Neural progenitor cell (in vitro differentiated cells): ENCODE measurements at regions not wholly inside any gene's neighbourhood (a gene's known extent, or its start where the extent isn't known, plus 50 kb on each side); places are given as distances from the start of the nearest gene placed in this dataset.
"Not testable (repeated sequence)": the region's sequence is repeated elsewhere in the genome, so short reads cannot be mapped to it uniquely, and the experiment has no call there.

Experiments used
- DNase-seq: peaks from one replicate; pipeline ENCODE4 v3.0.0-alpha.2; 2016; ENCODE audit warnings: low spot score
- H2AFZ ChIP-seq: fragments of 200-600 bp; sonication (generic); replicated peaks from 2 replicates; pipeline ENCODE4 v1.6.1; 2016; ENCODE audit warnings: antibody characterized with exemption
- H3F3A ChIP-seq: fragments of 200-600 bp; sonication (generic); 2 replicates; pipeline ENCODE4 v1.6.1; 2016; ENCODE audit warnings: antibody characterized with exemption, low read depth
- H3K27ac ChIP-seq: fragments of 200-600 bp; sonication (generic); 2 replicates; pipeline ENCODE4 v1.5.1; 2016; ENCODE audit warnings: mild to moderate bottlenecking
- H3K27me3 ChIP-seq: fragments of 200-600 bp; sonication (generic); 2 replicates; pipeline ENCODE4 v1.6.1; 2016; ENCODE audit warnings: mild to moderate bottlenecking, moderate library complexity
- H3K36me3 ChIP-seq: fragments of 200-600 bp; sonication (generic); 2 replicates; pipeline ENCODE4 v1.5.1; 2016
- H3K4me1 ChIP-seq: fragments of 200-600 bp; sonication (generic); 2 replicates; pipeline ENCODE4 v1.6.1; 2016; ENCODE audit warnings: mixed run types
- H3K4me2 ChIP-seq: fragments of 200-600 bp; sonication (generic); 2 replicates; pipeline ENCODE4 v1.6.1; 2016
- H3K4me3 ChIP-seq: fragments of 200-600 bp; sonication (generic); 2 replicates; pipeline ENCODE4 v1.5.1; 2016
- H3K79me2 ChIP-seq: fragments of 200-600 bp; sonication (generic); 2 replicates; pipeline ENCODE4 v1.6.1; 2016; ENCODE audit warnings: low read depth
- H3K9ac ChIP-seq: fragments of 200-600 bp; sonication (generic); 2 replicates; pipeline ENCODE4 v1.6.1; 2016
- H3K9me3 ChIP-seq: fragments of 200-600 bp; sonication (generic); 2 replicates; pipeline ENCODE4 v1.5.1; 2016; ENCODE audit warnings: low read depth
- H4K20me1 ChIP-seq: fragments of 200-600 bp; sonication (generic); 2 replicates; pipeline ENCODE4 v1.6.1; 2016; ENCODE audit warnings: low read depth
- H3K27ac Mint-ChIP-seq: 3 replicates; pipeline ENCODE4 v1.8.0; 2021; ENCODE audit warnings: mixed read lengths
- H3K27me3 Mint-ChIP-seq: 2 replicates; pipeline ENCODE4 v1.8.0; 2022; ENCODE audit warnings: low read depth, mild to moderate bottlenecking, inconsistent platforms, moderate library complexity, mixed read lengths; ENCODE audit not compliant: insufficient read depth
- H3K36me3 Mint-ChIP-seq: 3 replicates; pipeline ENCODE4 v1.8.0; 2021; ENCODE audit warnings: mixed read lengths
- H3K4me1 Mint-ChIP-seq: 3 replicates; pipeline ENCODE4 v1.8.0; 2021; ENCODE audit warnings: mixed read lengths
- H3K4me3 Mint-ChIP-seq: 3 replicates; pipeline ENCODE4 v1.8.0; 2021; ENCODE audit warnings: mild to moderate bottlenecking, moderate library complexity, mixed read lengths
- H3K9me3 Mint-ChIP-seq: 3 replicates; pipeline ENCODE4 v1.8.0; 2020; ENCODE audit warnings: mixed read lengths
- CTCF ChIP-seq: fragments of 200-600 bp; sonication (generic); IDR thresholded peaks from 2 replicates; pipeline ENCODE4 v1.5.1; 2017; ENCODE audit warnings: antibody characterized with exemption, mild to moderate bottlenecking
- EZH2 ChIP-seq: fragments of 200-600 bp; sonication (generic); IDR thresholded peaks from 2 replicates; pipeline ENCODE4 v1.6.1; 2017; ENCODE audit warnings: antibody characterized with exemption, mild to moderate bottlenecking, moderate library complexity
- EZH2phosphoT487 ChIP-seq: fragments of 200-600 bp; sonication (generic); IDR thresholded peaks from 2 replicates; pipeline ENCODE4 v1.6.1; 2017; ENCODE audit warnings: antibody characterized with exemption

- no peak overlapping the region for H3K9ac ChIP-seq
- H3K36me3 Mint-ChIP-seq: no peaks in the 10 kb centered on the region
- no peak overlapping the region for H2AFZ ChIP-seq
- H4K20me1 ChIP-seq: no peaks in the 10 kb centered on the region
- TF ChIP-seq EZH2phosphoT487 (no peak), CTCF (peak; percentile 36)
- peaks cover 2% of the 10 kb centered on the region for H3K4me1 Mint-ChIP-seq
- peaks cover 2% of the 10 kb centered on the region for H3K27me3 Mint-ChIP-seq
- no peaks in the 10 kb centered on the region for H3K9me3 Mint-ChIP-seq
- no peaks in the 10 kb centered on the region for H3K27me3 ChIP-seq
- H3K4me1 ChIP-seq: no peaks in the 10 kb centered on the region
- no peak overlapping the region for H3K27ac ChIP-seq
- H3F3A ChIP-seq: no peaks in the 10 kb centered on the region
- H3K36me3 ChIP-seq: no peaks in the 10 kb centered on the region
- DNase-seq: peak; percentile 32
- H3K4me3 ChIP-seq: no peak overlapping the region
- H3K27ac Mint-ChIP-seq: no peak overlapping the region
- H3K9me3 ChIP-seq: no peaks in the 10 kb centered on the region
- no peak overlapping the region for H3K4me2 ChIP-seq
- no peaks in the 10 kb centered on the region for H3K79me2 ChIP-seq
- no peak overlapping the region for H3K4me3 Mint-ChIP-seq
Observed at GRCh38 chr4:22607382-22607781, 85.4 kb upstream of the GBA3 start.

DNA sequence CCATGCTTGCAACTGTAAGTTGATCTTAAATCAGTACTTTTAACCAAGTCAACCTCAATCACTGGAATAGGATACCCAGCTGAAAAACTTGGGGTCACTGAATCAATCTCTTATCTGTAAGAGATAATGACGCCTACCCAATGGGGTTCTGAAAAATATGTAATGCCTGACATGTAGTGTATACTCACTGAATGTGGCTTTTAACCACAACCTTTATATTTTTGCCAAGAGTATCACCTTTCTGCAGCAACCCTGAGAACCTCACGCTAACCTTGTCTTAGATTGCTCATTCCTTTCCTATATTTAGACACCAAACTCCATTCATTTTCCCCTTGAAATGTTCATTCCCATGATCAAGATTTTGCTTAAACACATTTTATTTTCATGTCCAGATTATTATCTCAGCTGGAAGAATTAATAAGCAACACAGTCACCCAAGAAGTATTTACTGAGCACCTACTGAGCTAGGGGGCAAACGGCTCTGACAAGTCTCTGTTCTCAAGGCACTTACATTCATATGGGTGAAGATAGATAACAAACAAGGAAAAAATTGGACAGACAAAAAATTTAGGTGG, 82.7 kb upstream of the GBA3 start:
- not testable (repeated sequence) for H3K36me3 Mint-ChIP-seq, H3K27me3 ChIP-seq, H3K36me3 ChIP-seq, H3K4me2 ChIP-seq, H3K27ac Mint-ChIP-seq, H3K79me2 ChIP-seq, H2AFZ ChIP-seq, H3F3A ChIP-seq, H3K9me3 ChIP-seq, H3K4me3 Mint-ChIP-seq, H3K4me1 ChIP-seq, DNase-seq, H3K4me1 Mint-ChIP-seq, H3K9ac ChIP-seq, H3K9me3 Mint-ChIP-seq, H3K27ac ChIP-seq, H3K27me3 Mint-ChIP-seq, H3K4me3 ChIP-seq, H4K20me1 ChIP-seq

DNA sequence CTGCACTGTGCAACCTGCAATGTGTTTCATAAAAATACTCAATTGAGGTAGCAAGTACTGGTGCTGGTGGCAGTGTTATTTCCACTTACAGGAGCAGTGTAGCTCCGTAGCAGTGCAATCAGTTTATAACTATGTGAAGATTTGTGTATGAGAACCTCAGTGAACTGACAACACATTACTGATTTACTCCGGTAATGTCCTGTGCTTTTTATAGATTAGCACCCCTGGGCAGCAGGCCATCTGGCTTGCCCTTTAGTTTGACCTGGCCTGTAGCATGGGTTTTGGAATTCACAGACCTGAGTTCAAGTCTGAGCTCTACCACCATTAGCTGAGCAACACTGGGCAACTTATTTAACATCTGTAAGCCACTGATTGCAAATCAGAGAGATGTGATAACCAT, 78.6 kb upstream of the GBA3 start:
- Mint-ChIP-seq H3K27me3 (peaks cover 2% of the 10 kb centered on the region), H3K4me3 (no peak overlapping the region), H3K27ac (no peak overlapping the region), H3K4me1 (no peaks in the 10 kb centered on the region), H3K36me3 (no peaks in the 10 kb centered on the region), H3K9me3 (peaks cover 3% of the 10 kb centered on the region)
- Histone ChIP-seq H4K20me1 (no peaks in the 10 kb centered on the region), H3K9me3 (no peaks in the 10 kb centered on the region), H2AFZ (no peak overlapping the region), H3K36me3 (no peaks in the 10 kb centered on the region), H3K27ac (no peak overlapping the region), H3K79me2 (no peaks in the 10 kb centered on the region), H3K9ac (no peak overlapping the region), H3K4me1 (no peaks in the 10 kb centered on the region), H3F3A (no peaks in the 10 kb centered on the region), H3K27me3 (no peaks in the 10 kb centered on the region), H3K4me2 (no peak overlapping the region), H3K4me3 (no peak overlapping the region)
- no peak for DNase-seq
- TF ChIP-seq CTCF (no peak), EZH2 (no peak), EZH2phosphoT487 (no peak)

DNA sequence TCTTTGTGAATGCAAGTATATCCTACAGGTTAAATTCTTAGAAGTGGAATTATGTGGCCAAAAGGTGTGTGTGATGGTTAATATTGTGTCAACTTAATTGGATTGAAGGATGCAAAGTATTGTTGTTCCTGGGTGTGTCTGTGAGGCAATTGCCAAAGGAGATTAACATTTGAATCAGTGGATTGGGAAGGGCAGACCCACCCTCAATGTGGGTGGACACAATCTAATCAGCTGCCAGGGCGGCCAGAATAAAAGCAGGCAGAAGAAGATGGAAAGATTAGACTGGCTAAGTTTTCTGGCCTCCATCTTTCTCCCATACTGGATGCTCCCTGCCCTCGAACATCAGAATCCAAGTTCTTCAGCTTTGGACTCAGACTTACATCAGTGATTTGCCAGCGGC, 76.2 kb upstream of the GBA3 start:
- Mint-ChIP-seq H3K27ac (no peak overlapping the region), H3K4me1 (no peaks in the 10 kb centered on the region), H3K36me3 (no peaks in the 10 kb centered on the region), H3K9me3 (peaks cover 3% of the 10 kb centered on the region), H3K27me3 (peaks cover 2% of the 10 kb centered on the region), H3K4me3 (no peak overlapping the region)
- H3K9me3 ChIP-seq: no peaks in the 10 kb centered on the region
- H3F3A ChIP-seq: no peaks in the 10 kb centered on the region
- no peak overlapping the region for H3K4me3 ChIP-seq
- no peak overlapping the region for H2AFZ ChIP-seq
- no peaks in the 10 kb centered on the region for H4K20me1 ChIP-seq
- H3K36me3 ChIP-seq: no peaks in the 10 kb centered on the region
- H3K79me2 ChIP-seq: no peaks in the 10 kb centered on the region
- no peak for DNase-seq
- H3K27me3 ChIP-seq: no peaks in the 10 kb centered on the region
- no peak overlapping the region for H3K9ac ChIP-seq
- no peak overlapping the region for H3K27ac ChIP-seq
- H3K4me1 ChIP-seq: no peaks in the 10 kb centered on the region
- no peak for TF ChIP-seq EZH2phosphoT487
- TF ChIP-seq CTCF: no peak
- TF ChIP-seq EZH2: no peak
- H3K4me2 ChIP-seq: no peak overlapping the region

DNA sequence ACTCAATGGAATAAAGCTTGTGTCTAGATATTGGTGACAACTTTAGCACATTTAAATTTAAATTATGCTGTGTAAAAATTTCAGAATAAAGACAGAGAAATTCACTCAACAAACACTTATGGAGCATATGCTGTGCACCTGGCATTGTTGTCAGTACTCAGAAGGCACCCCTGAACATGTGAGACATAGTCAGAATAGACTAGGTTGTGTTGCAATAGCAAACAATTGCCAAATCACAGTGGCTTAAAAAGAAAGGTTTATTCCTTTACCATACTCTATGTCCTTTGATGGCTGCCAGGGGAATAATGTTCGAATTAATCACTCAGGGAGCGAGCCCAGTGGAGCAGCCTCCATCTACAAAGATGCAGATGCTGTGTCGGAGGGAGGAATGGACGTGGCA, 72.6 kb upstream of the GBA3 start:
- H3K27me3 ChIP-seq, H3K27me3 Mint-ChIP-seq, H2AFZ ChIP-seq, H3K9me3 Mint-ChIP-seq, H3K36me3 ChIP-seq, H3K4me3 Mint-ChIP-seq, H3K79me2 ChIP-seq, H3K9ac ChIP-seq, H3K27ac Mint-ChIP-seq, H3K9me3 ChIP-seq, H3K27ac ChIP-seq, H4K20me1 ChIP-seq, H3K4me2 ChIP-seq, H3K4me3 ChIP-seq, H3K4me1 Mint-ChIP-seq, DNase-seq, H3F3A ChIP-seq, H3K4me1 ChIP-seq, H3K36me3 Mint-ChIP-seq: not testable (repeated sequence)

DNA sequence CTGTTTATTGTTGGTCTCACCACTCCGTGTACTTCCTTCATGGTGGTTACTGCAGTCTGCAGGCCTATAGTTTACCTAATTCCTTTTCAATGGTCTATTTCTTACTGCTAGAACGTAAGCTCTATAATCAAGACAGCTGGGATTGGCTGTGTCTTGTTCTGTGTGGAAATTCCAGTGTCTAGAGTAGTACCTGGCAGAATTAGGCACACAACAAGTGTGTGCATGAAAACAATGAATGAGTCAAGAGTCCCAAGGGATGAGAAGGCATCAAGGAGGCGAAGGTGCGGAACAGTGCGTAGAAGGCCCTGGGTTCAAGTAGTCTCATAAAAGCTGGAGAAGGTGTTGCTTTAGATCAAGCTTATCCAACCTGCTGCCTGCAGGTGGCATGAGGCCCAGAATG, 70.8 kb upstream of the GBA3 start:
- H3K27me3 ChIP-seq, H3K27ac Mint-ChIP-seq, H3K9me3 Mint-ChIP-seq, H3K4me1 ChIP-seq, H3K79me2 ChIP-seq, H3K4me3 Mint-ChIP-seq, H3K4me3 ChIP-seq, H3K27ac ChIP-seq, DNase-seq, H4K20me1 ChIP-seq, H3K9me3 ChIP-seq, H3K9ac ChIP-seq, H3K27me3 Mint-ChIP-seq, H3F3A ChIP-seq, H3K36me3 ChIP-seq, H3K4me2 ChIP-seq, H2AFZ ChIP-seq, H3K36me3 Mint-ChIP-seq: not testable (repeated sequence)
- H3K4me1 Mint-ChIP-seq: peaks cover 18% of the 10 kb centered on the region
